HUES48 (cell line): ENCODE measurements at regions not wholly inside any gene's neighbourhood (a gene's known extent, or its start where the extent isn't known, plus 50 kb on each side); places are given as distances from the start of the nearest gene placed in this dataset.

Experiments used
- H3K27ac ChIP-seq: one replicate; pipeline ENCODE4 v1.7.0; 2013; ENCODE audit warnings: low read depth, low read length, inconsistent platforms
- H3K27me3 ChIP-seq: 2 replicates; pipeline ENCODE4 v1.6.1; 2013; ENCODE audit warnings: mild to moderate bottlenecking, low read length; ENCODE audit not compliant: control insufficient read depth, insufficient read depth
- H3K36me3 ChIP-seq: 2 replicates; pipeline ENCODE4 v1.6.1; 2013; ENCODE audit warnings: low read length; ENCODE audit not compliant: control insufficient read depth, insufficient read depth
- H3K4me1 ChIP-seq: 2 replicates; pipeline ENCODE4 v1.6.1; 2013; ENCODE audit warnings: mild to moderate bottlenecking, low read length; ENCODE audit not compliant: control insufficient read depth, insufficient read depth
- H3K4me3 ChIP-seq: 2 replicates; pipeline ENCODE4 v1.5.1; 2013; ENCODE audit warnings: mild to moderate bottlenecking, low read depth, low read length
- H3K9ac ChIP-seq: 2 replicates; pipeline ENCODE4 v1.6.1; 2013; ENCODE audit warnings: mild to moderate bottlenecking, low read depth, low read length, moderate library complexity
- H3K9me3 ChIP-seq: 2 replicates; pipeline ENCODE4 v1.6.1; 2013; ENCODE audit warnings: low read length; ENCODE audit not compliant: control insufficient read depth, insufficient read depth

DNA sequence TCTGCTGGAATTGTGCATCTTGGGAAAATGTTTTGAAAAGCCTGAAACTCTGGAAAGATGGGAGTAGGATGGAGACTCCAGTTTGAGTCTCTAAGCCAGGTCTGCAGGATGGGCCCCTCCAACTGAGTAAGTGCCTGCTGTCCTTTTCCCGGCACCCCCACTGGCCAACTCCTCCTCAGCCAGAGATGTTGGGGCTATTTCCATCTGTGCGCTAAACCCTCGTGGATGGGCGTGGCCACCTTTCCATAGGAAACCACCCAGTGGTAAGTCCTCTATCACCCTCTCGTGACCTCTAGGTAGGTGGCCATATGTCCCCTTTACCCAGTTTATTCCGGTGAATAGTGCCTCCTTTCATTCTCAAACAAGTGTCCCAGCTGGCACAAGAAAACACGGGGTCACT, 250.9 kb downstream of the TOMM20 start:
- no peaks in the 10 kb centered on the region for H3K27me3 ChIP-seq
- no peak overlapping the region for H3K4me3 ChIP-seq
- H3K9me3 ChIP-seq, result no peaks in the 10 kb centered on the region
- H3K9ac ChIP-seq, result no peak overlapping the region
- H3K27ac ChIP-seq, result no peak overlapping the region
- no peaks in the 10 kb centered on the region for H3K4me1 ChIP-seq
- no peaks in the 10 kb centered on the region for H3K36me3 ChIP-seq

DNA sequence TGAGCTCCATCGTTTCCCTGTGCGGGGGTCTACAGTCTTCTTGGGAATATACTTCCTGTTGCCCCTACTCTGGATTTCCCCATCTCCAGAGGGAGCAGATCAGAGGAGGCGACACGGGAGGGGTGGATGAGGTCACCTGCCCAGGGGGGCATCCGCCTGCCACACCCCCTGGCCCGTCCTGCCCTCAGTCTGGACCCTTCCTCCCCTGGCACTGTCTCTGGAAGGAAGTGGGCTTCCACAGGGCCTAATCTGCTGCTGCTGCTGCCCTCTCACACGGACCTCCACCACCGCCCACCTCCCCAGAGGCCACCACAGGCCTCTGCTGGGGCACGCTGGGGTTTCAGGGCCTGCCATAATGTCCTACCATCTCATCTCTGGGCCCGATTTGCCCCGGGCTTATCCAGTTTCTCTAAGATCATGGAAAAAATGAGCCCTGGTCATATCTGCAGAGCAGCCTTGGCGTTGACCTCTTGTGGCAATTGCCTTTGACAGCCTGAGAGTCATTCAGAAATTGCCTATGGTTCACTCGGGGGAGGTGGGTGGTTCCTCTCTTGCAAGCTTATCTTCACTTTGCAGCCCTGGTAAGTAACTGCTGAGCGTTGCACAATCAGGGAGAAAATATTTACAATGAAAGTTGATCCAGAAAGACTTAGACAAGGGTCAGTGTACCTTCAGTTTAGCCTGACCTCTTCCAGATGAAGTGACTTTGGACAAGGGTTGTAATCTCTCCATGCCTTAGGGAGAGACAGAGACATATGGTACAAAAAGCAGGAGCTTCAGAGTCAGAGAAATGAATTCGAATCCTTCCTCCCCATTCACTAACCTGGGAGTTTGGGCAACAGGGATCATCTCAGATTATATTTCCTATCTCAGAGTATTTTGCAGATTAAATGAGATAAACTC, 252.4 kb downstream of the TOMM20 start:
- no peak overlapping the region for H3K4me3 ChIP-seq
- no peak overlapping the region for H3K27ac ChIP-seq
- H3K9me3 ChIP-seq, result no peaks in the 10 kb centered on the region
- H3K9ac ChIP-seq, result no peak overlapping the region
- no peaks in the 10 kb centered on the region for H3K27me3 ChIP-seq
- no peaks in the 10 kb centered on the region for H3K36me3 ChIP-seq
- no peaks in the 10 kb centered on the region for H3K4me1 ChIP-seq

DNA sequence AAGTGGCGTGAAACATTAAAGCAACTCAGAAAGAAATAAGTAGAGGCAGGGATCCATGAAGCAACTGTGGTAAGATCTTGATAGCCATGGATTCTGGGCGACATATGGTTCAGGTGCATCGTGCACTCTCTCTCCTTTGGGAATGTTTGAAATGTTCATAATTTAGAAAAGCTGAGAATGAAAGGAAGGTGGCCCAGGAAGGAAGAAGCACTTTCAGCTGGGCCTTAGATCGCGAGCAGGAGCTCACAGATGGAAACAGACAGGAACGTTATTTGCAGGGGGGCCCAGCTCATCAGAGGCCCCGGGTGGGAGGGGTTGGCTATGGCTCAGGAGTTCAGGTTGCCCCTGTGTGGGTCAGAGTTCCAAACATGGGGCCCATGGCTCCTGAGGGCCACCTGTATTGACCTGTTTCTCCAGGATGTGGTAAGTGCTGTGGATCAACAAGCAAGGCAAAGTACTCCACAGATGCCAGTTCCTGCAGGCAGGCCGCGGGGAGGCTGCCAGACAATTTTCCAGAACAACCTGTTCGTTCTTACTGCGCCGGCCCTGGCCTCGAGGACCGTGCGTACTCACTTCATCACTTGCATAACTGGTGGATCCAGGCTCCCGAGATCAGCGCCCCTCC, 253.2 kb downstream of the TOMM20 start:
- Histone ChIP-seq H3K27ac (no peak overlapping the region), H3K9me3 (no peaks in the 10 kb centered on the region), H3K4me1 (no peaks in the 10 kb centered on the region), H3K36me3 (no peaks in the 10 kb centered on the region), H3K9ac (no peak overlapping the region), H3K27me3 (no peaks in the 10 kb centered on the region), H3K4me3 (no peak overlapping the region)

DNA sequence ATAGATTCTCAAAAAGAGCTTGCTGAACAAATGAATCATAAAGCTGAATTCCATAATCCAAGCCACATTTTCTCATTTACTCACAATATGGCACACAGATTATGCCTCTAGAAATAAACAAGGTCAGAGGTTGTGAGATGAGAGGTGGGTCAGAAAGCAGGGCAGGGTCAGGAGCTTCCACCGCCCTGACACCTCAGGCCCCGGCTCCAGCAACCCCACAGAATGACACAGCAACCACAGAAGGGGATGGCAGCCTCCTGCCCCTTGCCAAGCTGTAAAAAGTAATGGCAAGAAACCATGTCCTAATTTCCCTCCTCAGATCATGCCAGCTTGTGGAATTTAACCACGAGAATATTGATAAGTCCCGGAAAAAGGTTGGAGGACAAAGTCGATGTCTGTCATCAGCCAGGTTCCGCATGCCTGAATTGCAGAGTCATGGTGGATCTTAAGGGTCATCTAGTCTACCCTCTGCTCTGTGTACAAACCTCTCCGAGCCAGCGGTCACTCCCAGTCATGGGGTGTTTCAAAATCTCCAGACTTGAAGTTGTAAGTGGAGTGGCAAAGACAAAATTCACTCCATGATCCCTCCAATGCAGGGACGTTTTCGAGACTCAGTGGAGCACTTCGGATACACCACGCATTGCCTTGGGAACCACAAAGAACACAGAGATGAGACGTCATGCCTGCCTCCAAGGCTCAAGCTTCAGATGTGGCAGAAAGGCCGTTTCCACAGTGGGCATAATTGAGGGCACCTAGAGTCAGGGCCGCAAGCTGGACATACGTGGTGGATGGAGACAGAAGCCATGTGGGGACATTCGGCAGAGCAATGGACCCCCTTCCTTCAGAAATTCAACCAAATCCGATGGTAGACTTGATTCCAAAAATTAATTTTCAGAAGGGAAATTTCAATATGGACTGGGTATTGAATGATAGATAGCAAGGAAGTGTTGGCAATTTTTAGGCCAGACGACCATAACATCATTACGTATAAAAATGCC, 254.0 kb downstream of the TOMM20 start:
- Histone ChIP-seq H3K9me3 (no peaks in the 10 kb centered on the region), H3K4me3 (no peak overlapping the region), H3K4me1 (no peaks in the 10 kb centered on the region), H3K9ac (no peak overlapping the region), H3K27me3 (no peaks in the 10 kb centered on the region), H3K27ac (no peak overlapping the region), H3K36me3 (no peaks in the 10 kb centered on the region)

DNA sequence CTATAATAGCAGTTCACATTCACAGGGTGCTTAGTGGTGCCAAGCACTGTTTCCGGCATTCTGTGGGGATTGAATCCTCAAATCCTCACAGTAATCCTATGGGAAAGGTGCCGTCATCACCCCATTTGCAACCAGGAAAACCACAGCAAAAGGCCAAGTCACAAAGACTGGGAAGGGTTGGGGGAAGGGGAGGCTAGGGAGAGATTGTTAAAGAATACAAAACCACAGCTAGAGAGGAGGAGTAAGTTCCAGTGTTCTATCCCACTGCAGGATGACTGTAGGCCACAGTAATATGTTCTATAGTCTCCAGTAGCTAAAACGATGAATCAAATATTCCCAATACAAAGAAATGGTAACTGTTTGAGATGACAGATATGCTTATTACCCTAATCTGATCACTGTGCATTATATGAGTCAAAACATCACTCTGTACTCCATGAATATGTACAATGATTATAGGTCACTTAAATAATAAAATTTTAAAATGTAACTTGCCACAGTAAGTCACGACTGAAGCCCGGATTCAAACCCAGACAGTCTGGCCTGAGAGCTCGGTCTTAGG, 256.8 kb downstream of the TOMM20 start:
- H3K9ac ChIP-seq, result no peak overlapping the region
- no peaks in the 10 kb centered on the region for H3K36me3 ChIP-seq
- no peaks in the 10 kb centered on the region for H3K4me1 ChIP-seq
- H3K27ac ChIP-seq, result no peak overlapping the region
- no peaks in the 10 kb centered on the region for H3K9me3 ChIP-seq
- H3K27me3 ChIP-seq, result no peaks in the 10 kb centered on the region
- no peak overlapping the region for H3K4me3 ChIP-seq

DNA sequence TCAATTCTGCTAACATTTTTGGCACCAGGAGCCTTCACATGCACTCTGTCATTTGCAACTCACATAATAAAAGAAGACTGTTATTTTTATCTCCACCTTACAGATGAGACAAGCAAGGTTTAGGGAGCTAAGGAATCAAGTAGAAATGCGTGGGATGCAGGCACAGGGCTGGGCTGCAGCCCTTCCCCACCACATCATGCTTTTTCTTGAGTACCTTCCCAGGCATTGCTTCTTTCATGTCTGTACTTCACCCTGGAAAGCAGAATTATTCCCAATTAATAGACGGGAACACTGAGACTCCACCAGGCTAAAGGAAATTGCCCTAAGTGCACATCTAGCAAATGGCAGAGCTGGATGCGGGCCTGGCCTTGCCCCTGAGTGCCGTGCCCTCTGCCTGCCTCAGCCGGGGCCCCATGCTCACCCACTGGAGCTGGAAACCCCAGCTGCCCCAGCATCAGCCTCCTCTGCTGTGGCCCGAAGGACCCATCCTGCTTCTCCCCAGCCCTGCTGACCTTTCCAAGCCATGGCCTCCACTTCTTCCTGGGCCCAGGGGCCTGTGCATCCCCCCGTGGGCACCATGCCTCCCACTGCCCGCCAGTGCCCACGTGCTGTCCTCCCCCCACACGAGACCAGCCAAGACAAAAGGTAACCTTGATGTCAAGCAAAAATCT, 257.5 kb downstream of the TOMM20 start:
- H3K4me3 ChIP-seq, result no peak overlapping the region
- H3K4me1 ChIP-seq, result no peaks in the 10 kb centered on the region
- H3K27ac ChIP-seq, result no peak overlapping the region
- no peaks in the 10 kb centered on the region for H3K9me3 ChIP-seq
- H3K9ac ChIP-seq, result no peak overlapping the region
- no peaks in the 10 kb centered on the region for H3K27me3 ChIP-seq
- no peaks in the 10 kb centered on the region for H3K36me3 ChIP-seq

DNA sequence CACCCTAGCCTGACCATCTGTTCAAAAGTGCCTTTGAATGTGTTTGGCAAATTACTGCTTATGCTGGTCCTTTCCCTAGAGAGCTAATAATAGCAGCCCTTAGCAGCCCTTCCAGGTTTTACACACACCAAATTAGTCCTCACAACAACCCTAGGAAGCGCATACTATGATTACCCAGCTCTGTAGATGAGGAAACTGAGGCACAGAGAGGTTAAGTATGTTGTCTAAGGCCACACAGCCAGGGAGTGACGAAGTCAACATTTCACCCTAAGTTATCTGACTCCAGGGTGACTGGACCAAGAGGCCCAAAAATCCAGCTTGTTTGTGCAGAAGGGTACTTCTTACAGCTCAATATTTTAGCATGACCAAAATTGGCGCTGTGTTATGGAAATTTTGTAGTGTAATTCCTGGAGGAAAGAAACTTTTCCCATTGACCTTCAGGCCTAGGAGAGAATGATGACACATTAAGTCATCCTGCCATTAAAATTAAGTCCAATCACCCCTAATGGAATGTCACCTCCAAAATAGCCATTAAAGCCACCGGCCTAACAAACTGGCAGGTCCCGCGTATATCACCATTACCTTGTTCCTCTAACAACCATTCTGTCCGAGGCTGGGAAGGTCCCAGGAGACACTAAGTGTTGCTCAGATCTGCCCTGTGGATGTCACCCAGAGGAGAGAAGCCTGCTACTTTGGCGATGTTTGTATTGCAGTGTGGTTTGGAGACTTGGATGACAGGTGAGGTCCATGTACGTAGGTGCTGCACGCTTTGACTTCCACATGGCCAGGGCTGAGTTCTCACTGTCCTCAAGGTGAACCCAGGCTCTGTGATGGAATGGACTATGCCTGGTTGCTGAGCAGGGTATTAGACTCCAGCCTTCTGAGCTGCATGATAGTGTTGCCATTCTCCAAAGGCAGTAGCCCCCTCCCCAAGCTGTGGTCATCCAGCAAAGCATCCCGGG, 258.3 kb downstream of the TOMM20 start:
- H3K27me3 ChIP-seq, result no peaks in the 10 kb centered on the region
- no peak overlapping the region for H3K4me3 ChIP-seq
- no peaks in the 10 kb centered on the region for H3K9me3 ChIP-seq
- no peaks in the 10 kb centered on the region for H3K4me1 ChIP-seq
- no peak overlapping the region for H3K27ac ChIP-seq
- H3K36me3 ChIP-seq, result no peaks in the 10 kb centered on the region
- H3K9ac ChIP-seq, result no peak overlapping the region

DNA sequence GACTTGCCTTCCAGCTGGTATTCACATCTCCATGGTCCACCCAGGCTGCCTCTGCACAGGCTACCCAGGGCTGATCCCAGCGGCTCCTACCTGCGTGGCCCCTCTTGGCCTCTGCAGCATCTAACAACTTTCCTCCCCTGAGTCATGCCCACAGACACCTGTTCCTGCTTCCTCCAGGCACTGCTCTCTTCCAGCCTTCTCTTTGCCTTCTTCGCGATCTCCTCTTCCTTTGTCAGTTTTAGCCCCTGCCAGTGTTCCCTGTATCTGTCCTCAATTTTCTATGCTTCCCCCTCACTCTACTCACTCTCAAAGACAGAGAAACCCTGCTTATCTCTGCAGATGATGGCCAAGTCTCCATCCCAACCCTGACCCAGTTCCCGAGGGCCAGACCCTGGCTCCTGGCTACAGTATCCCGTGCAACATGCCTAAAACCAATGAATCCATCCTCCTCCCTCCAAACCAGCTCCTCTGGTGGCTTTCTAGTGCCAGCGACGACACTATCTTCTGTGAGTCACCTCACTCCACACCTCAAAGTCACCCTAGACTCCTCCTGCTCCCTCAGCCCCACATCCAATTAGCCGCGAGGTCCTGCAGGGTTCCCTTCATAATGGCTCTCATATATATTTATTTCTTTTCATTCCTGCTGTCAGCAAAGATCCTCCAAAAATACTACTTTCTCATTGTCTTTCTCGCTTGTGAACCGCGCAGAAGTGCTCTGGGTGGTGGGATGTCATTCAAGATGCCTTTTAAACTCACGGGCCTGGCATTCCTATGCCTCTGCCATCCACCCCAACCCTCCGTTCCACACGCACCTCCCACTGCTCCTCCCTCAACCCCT, 259.2 kb downstream of the TOMM20 start:
- no peaks in the 10 kb centered on the region for H3K9me3 ChIP-seq
- no peaks in the 10 kb centered on the region for H3K27me3 ChIP-seq
- no peak overlapping the region for H3K27ac ChIP-seq
- no peaks in the 10 kb centered on the region for H3K4me1 ChIP-seq
- no peak overlapping the region for H3K9ac ChIP-seq
- H3K4me3 ChIP-seq, result no peak overlapping the region
- H3K36me3 ChIP-seq, result no peaks in the 10 kb centered on the region
